ENCODE measurements at regions not wholly inside any gene's neighbourhood (a gene's known extent, or its start where the extent isn't known, plus 50 kb on each side); places are given as distances from the start of the nearest gene placed in this dataset.

DNA sequence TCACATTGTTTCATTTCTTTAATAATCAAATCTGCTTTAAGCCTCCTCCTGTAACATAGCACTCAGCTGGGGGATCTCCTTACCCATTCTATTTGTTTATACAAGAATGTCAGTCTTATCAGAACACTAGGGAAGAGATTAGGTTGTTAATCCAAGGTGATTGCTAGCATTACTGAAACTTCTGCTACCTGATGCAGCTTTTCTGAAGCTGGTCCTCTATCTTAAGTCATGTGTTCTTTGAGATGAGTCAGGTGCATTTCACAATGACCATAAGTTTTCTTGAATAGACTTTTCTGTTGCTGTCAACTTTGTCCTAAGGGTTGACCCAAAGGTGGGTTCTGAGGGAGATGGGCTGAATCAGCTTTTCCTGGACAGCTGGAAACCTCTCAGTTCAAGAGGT, 60.7 kb upstream of the SYNCRIP start:
- in situ Hi-C loops (cut with HindIII; ENCODE audit: extremely low pct_ligation_motif_present, low pct_unique_long_range_greater_than_20kb): no loop called here
- H3K4me1 ChIP-seq (ENCODE audit: insufficient read depth, low read length): no peaks in the 10 kb centered on the region
- H2AFZ ChIP-seq (ENCODE audit: low read length): no peak overlapping the region
- no peak overlapping the region for H3K4me3 ChIP-seq (replicated peaks in 1 of 3; ENCODE audit: insufficient read depth in 1 of 3, low read depth in 2 of 3, low read length in 3 of 3)
- H3K4me2 ChIP-seq (ENCODE audit: low read depth, low read length): no peak overlapping the region
- H3K27ac ChIP-seq (ENCODE audit: extremely low read length, insufficient read depth, low read length): no peak overlapping the region
- no peaks in the 10 kb centered on the region for H3K36me3 ChIP-seq (replicated peaks in 1 of 2; ENCODE audit: control insufficient read depth in 1 of 2, insufficient read depth in 2 of 2, low read length in 2 of 2)
- no TSS peak for BruUV-seq (replicated peaks)
- no peaks in the 10 kb centered on the region for H4K20me1 ChIP-seq (ENCODE audit: insufficient read depth, low read length)
- DNase-seq (ENCODE audit: low spot score) (no peak), ATAC-seq (no peak), FAIRE-seq (no peak)
- H3K27me3 ChIP-seq (ENCODE audit: control insufficient read depth in 1 of 2, insufficient read depth in 2 of 2, low read length in 2 of 2): no peaks in the 10 kb centered on the region
- H3K79me2 ChIP-seq (ENCODE audit: insufficient read depth, low read length): no peaks in the 10 kb centered on the region
- ChIA-PET POLR2A (no interaction called here), CTCF (ENCODE audit: low intra/inter-chr PET ratio, low total read pairs) (no interaction called here)
- H3K9me3 ChIP-seq (ENCODE audit: low read length): no peaks in the 10 kb centered on the region
- TF ChIP-seq ZNF563 (CRISPR knock-in tag; IDR thresholded peaks at IDR 0.05) (no peak), ZNF550 (CRISPR knock-in tag; IDR thresholded peaks at IDR 0.05; ENCODE audit: borderline replicate concordance) (no peak), ZNF75D (CRISPR knock-in tag; IDR thresholded peaks at IDR 0.05; ENCODE audit: borderline replicate concordance) (no peak), TBX3 (IDR thresholded peaks at IDR 0.05; ENCODE audit: borderline replicate concordance) (no peak)
- TF ChIP-seq, protein P1, sequence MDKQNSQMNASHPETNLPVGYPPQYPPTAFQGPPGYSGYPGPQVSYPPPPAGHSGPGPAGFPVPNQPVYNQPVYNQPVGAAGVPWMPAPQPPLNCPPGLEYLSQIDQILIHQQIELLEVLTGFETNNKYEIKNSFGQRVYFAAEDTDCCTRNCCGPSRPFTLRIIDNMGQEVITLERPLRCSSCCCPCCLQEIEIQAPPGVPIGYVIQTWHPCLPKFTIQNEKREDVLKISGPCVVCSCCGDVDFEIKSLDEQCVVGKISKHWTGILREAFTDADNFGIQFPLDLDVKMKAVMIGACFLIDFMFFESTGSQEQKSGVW (CRISPR knock-in tag; IDR thresholded peaks at IDR 0.05; ENCODE audit: borderline replicate concordance): no peak
- intact Hi-C loops (cut with micrococcal nuclease; ENCODE audit: unreplicated experiment): no loop called here
- no peak overlapping the region for H3K9ac ChIP-seq (ENCODE audit: insufficient read depth, low read depth, low read length)

Small RNA genes in the stretch of these regions (small RNA-seq; reads per million reads assigned to genes)
- gene RF00019 (ENCODE audit: insufficient read depth in 2 of 3, insufficient read length in 3 of 3, low read depth in 2 of 3, low replicate concordance in 1 of 3) (0 reads per million in 3 experiments), gene RN7SL643P (ENCODE audit: insufficient read depth in 2 of 3, insufficient read length in 3 of 3, low read depth in 2 of 3, low replicate concordance in 1 of 3) (0 reads per million in 3 experiments), gene RNU4-12P (ENCODE audit: insufficient read depth in 2 of 3, insufficient read length in 3 of 3, low read depth in 2 of 3, low replicate concordance in 1 of 3) (0 reads per million in 3 experiments), gene RNU4-72P (ENCODE audit: insufficient read depth in 2 of 3, insufficient read length in 3 of 3, low read depth in 2 of 3, low replicate concordance in 1 of 3) (0 reads per million in 3 experiments), gene SMIM11P1 (ENCODE audit: insufficient read depth in 2 of 3, insufficient read length in 3 of 3, low read depth in 2 of 3, low replicate concordance in 1 of 3) (0 reads per million in 3 experiments)
